ENCODE measurements at regions not wholly inside any gene's neighbourhood (a gene's known extent, or its start where the extent isn't known, plus 50 kb on each side); places are given as distances from the start of the nearest gene placed in this dataset.

GRCh38 chr10:85408388-85408787, 958.2 kb downstream of the GRID1 start:
- TF ChIP-seq POLR2A (IDR thresholded peaks at IDR 0.05; ENCODE audit: low read depth, low read length) (no peak), POLR2AphosphoS5 (IDR thresholded peaks at IDR 0.05; ENCODE audit: low read depth, low read length) (no peak), TAF1 (IDR thresholded peaks at IDR 0.05; ENCODE audit: borderline replicate concordance, low read depth, low read length) (no peak)

Measured in GM12892 (cell line).